NCI-H82 treated with DMSO at 0.1 percent for 48 hours (cell line): ENCODE measurements at regions not wholly inside any gene's neighbourhood (a gene's known extent, or its start where the extent isn't known, plus 50 kb on each side); places are given as distances from the start of the nearest gene placed in this dataset.
"Not testable (repeated sequence)": the region's sequence is repeated elsewhere in the genome, so short reads cannot be mapped to it uniquely, and the experiment has no call there.

Experiments
- DNase-seq: peaks from one replicate; lab custom pipeline; 2025; ENCODE audit not compliant: unreplicated experiment; lab: John Stamatoyannopoulos, UW

- DNase-seq = no peak
Observed at GRCh38 chr10:130968511-130968910, 343.0 kb downstream of the TCERG1L start.

- DNase-seq = no peak
Observed at GRCh38 chr10:130968964-130969363, 342.6 kb downstream of the TCERG1L start.

GRCh38 chr10:130969700-130970099, 341.8 kb downstream of the TCERG1L start:
- no peak for DNase-seq

GRCh38 chr10:130970341-130971122, 341.0 kb downstream of the TCERG1L start:
- no peak for DNase-seq

GRCh38 chr10:130971123-130971435, 340.4 kb downstream of the TCERG1L start:
- no peak for DNase-seq

GRCh38 chr10:130973127-130973839, 338.2 kb downstream of the TCERG1L start:
- no peak for DNase-seq

GRCh38 chr10:130974166-130974565, 337.4 kb downstream of the TCERG1L start:
- no peak for DNase-seq

GRCh38 chr10:130975351-130975750, 336.2 kb downstream of the TCERG1L start:
- not testable (repeated sequence) for DNase-seq

- no peak for DNase-seq
Observed at GRCh38 chr10:130982802-130983201, 328.7 kb downstream of the TCERG1L start.

GRCh38 chr10:130983749-130984148, 327.8 kb downstream of the TCERG1L start:
- no peak for DNase-seq

- no peak for DNase-seq
Observed at GRCh38 chr10:130984686-130985085, 326.8 kb downstream of the TCERG1L start.

GRCh38 chr10:130985158-130985753, 326.3 kb downstream of the TCERG1L start:
- no peak for DNase-seq

- DNase-seq = no peak
Observed at GRCh38 chr10:130986846-130987245, 324.7 kb downstream of the TCERG1L start.

GRCh38 chr10:130987401-130987800, 324.1 kb downstream of the TCERG1L start:
- no peak for DNase-seq

- no peak for DNase-seq
Observed at GRCh38 chr10:130989670-130990232, 321.8 kb downstream of the TCERG1L start.

- no peak for DNase-seq
Observed at GRCh38 chr10:130990486-130990885, 321.0 kb downstream of the TCERG1L start.

GRCh38 chr10:130992802-130993523, 318.6 kb downstream of the TCERG1L start:
- DNase-seq = no peak

GRCh38 chr10:130993612-130994011, 317.9 kb downstream of the TCERG1L start:
- DNase-seq = no peak

- DNase-seq = no peak
Observed at GRCh38 chr10:130994191-130994590, 317.3 kb downstream of the TCERG1L start.

GRCh38 chr10:130994845-130995244, 316.7 kb downstream of the TCERG1L start:
- no peak for DNase-seq
